ENCODE measurements at regions not wholly inside any gene's neighbourhood (a gene's known extent, or its start where the extent isn't known, plus 50 kb on each side); places are given as distances from the start of the nearest gene placed in this dataset.
"Not testable (repeated sequence)": the region's sequence is repeated elsewhere in the genome, so short reads cannot be mapped to it uniquely, and the experiment has no call there.

- no peak for DNase-seq
Observed at GRCh38 chr13:74770361-74770760, 636.2 kb upstream of the KLF12 start.

GRCh38 chr13:74769333-74769732, 635.1 kb upstream of the KLF12 start:
- no peak for DNase-seq

- no peak for DNase-seq
Observed at GRCh38 chr13:74768521-74769085, 634.4 kb upstream of the KLF12 start.

GRCh38 chr13:74767050-74767449, 632.8 kb upstream of the KLF12 start:
- DNase-seq, result no peak

GRCh38 chr13:74765955-74766354, 631.8 kb upstream of the KLF12 start:
- DNase-seq, result no peak

GRCh38 chr13:74761801-74762757, 627.9 kb upstream of the KLF12 start:
- no peak for DNase-seq

- DNase-seq, result no peak
Observed at GRCh38 chr13:74758188-74758587, 624.0 kb upstream of the KLF12 start.

- no peak for DNase-seq
Observed at GRCh38 chr13:74755065-74755464, 620.9 kb upstream of the KLF12 start.

GRCh38 chr13:74751739-74752138, 617.5 kb upstream of the KLF12 start:
- DNase-seq, result no peak

GRCh38 chr13:74747186-74747955, 613.2 kb upstream of the KLF12 start:
- no peak for DNase-seq

GRCh38 chr13:74743992-74744391, 609.8 kb upstream of the KLF12 start:
- no peak for DNase-seq

- DNase-seq, result no peak
Observed at GRCh38 chr13:74741732-74742131, 607.5 kb upstream of the KLF12 start.

- DNase-seq, result no peak
Observed at GRCh38 chr13:74732736-74733385, 598.7 kb upstream of the KLF12 start.

- DNase-seq, result no peak
Observed at GRCh38 chr13:74731731-74732130, 597.5 kb upstream of the KLF12 start.

GRCh38 chr13:74730556-74731331, 596.5 kb upstream of the KLF12 start:
- DNase-seq, result no peak

GRCh38 chr13:74726206-74726605, 592.0 kb upstream of the KLF12 start:
- no peak for DNase-seq

GRCh38 chr13:74718232-74718842, 584.1 kb upstream of the KLF12 start:
- DNase-seq, result not testable (repeated sequence)

- DNase-seq, result no peak
Observed at GRCh38 chr13:74715718-74716117, 581.5 kb upstream of the KLF12 start.

GRCh38 chr13:74710006-74710405, 575.8 kb upstream of the KLF12 start:
- no peak for DNase-seq

GRCh38 chr13:74709226-74709625, 575.0 kb upstream of the KLF12 start:
- DNase-seq, result no peak

- no peak for DNase-seq
Observed at GRCh38 chr13:74708629-74709028, 574.4 kb upstream of the KLF12 start.

GRCh38 chr13:74707291-74707690, 573.1 kb upstream of the KLF12 start:
- DNase-seq, result no peak
